ENCODE measurements at regions not wholly inside any gene's neighbourhood (a gene's known extent, or its start where the extent isn't known, plus 50 kb on each side); places are given as distances from the start of the nearest gene placed in this dataset.

DNA sequence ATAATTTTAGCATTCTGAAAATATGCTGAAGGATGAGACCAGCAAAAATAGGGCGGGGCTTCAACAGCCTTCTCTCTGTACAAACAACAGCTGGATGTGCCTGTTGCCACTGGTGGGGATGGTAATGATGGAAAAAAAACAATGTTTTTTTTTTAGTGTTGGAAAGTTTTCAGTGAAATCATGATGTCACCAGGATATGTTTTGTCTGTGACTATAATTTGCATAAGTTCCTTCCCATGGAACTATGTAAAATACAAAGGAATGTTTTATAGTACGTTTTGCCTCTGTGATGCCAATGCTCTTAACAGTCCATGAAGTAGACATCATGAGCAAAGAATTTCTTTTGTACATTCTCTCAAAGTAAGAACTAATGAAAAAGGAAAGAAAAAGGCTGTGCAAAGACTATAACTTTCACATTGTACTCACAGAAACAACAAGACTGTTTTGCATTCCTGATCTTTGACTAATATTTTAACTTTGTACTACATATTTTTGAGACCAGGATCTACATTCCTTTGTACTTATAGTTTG is 589.7 kb downstream of the SPRY1 start:
- no peak for TF ChIP-seq EZH2phosphoT487 (IDR thresholded peaks at IDR 0.05; ENCODE audit: borderline replicate concordance, low read depth, low read length)
- TF ChIP-seq, protein P1, sequence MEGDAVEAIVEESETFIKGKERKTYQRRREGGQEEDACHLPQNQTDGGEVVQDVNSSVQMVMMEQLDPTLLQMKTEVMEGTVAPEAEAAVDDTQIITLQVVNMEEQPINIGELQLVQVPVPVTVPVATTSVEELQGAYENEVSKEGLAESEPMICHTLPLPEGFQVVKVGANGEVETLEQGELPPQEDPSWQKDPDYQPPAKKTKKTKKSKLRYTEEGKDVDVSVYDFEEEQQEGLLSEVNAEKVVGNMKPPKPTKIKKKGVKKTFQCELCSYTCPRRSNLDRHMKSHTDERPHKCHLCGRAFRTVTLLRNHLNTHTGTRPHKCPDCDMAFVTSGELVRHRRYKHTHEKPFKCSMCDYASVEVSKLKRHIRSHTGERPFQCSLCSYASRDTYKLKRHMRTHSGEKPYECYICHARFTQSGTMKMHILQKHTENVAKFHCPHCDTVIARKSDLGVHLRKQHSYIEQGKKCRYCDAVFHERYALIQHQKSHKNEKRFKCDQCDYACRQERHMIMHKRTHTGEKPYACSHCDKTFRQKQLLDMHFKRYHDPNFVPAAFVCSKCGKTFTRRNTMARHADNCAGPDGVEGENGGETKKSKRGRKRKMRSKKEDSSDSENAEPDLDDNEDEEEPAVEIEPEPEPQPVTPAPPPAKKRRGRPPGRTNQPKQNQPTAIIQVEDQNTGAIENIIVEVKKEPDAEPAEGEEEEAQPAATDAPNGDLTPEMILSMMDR (conservative IDR thresholded peaks at IDR 0.05; ENCODE audit: low read length): no peak

Data from OCI-LY7 (cell line).